Activated T-helper 2 cell treated with anti-CD3 and anti-CD28 coated beads, Interferon-gamma antibody, Interleukin-2, Interleukin-4, amounts not matched to agents 10 μg/mL and 5 μg/mL and 100 μg/mL, durations not matched to agents 14 hours and 24 hours and 36 hours (primary cell): ENCODE measurements at regions not wholly inside any gene's neighbourhood (a gene's known extent, or its start where the extent isn't known, plus 50 kb on each side); places are given as distances from the start of the nearest gene placed in this dataset.

Experiments
- DNase-seq: peaks from one replicate; pipeline ENCODE4 v3.0.0; 2021; ENCODE audit warnings: low spot score
- H3K27ac Mint-ChIP-seq: one replicate; pipeline ENCODE4 v1.8.0; 2021; ENCODE audit warnings: mixed read lengths
- H3K27me3 Mint-ChIP-seq: one replicate; pipeline ENCODE4 v1.8.0; 2021; ENCODE audit warnings: low read depth, mixed read lengths
- H3K36me3 Mint-ChIP-seq: one replicate; pipeline ENCODE4 v1.8.0; 2021; ENCODE audit warnings: low read depth, mixed read lengths
- H3K4me1 Mint-ChIP-seq: one replicate; pipeline ENCODE4 v1.8.0; 2021; ENCODE audit warnings: low read depth, mixed read lengths
- H3K4me3 Mint-ChIP-seq: one replicate; pipeline ENCODE4 v1.8.0; 2021; ENCODE audit warnings: low read depth, mild to moderate bottlenecking, moderate library complexity, mixed read lengths
- H3K9me3 Mint-ChIP-seq: one replicate; pipeline ENCODE4 v1.8.0; 2021; ENCODE audit warnings: mixed read lengths
- intact Hi-C: fragments of 100-400 bp; cut with micrococcal nuclease; formaldehyde crosslinking; loops from one replicate; pipeline ENCODE4 v1.15.1; 2023

GRCh38 chr10:36670621-36671402 is 454.6 kb upstream of the ANKRD30A start:
- no peak overlapping the region for H3K27ac Mint-ChIP-seq
- intact Hi-C loops: no loop called here
- no peak overlapping the region for H3K4me3 Mint-ChIP-seq
- H3K4me1 Mint-ChIP-seq: no peaks in the 10 kb centered on the region
- DNase-seq: no peak
- no peaks in the 10 kb centered on the region for H3K36me3 Mint-ChIP-seq
- peaks cover 37% of the 10 kb centered on the region for H3K9me3 Mint-ChIP-seq
- H3K27me3 Mint-ChIP-seq: no peaks in the 10 kb centered on the region

- H3K36me3 Mint-ChIP-seq: no peaks in the 10 kb centered on the region
- no peak overlapping the region for H3K4me3 Mint-ChIP-seq
- intact Hi-C loops: no loop called here
- H3K27me3 Mint-ChIP-seq: no peaks in the 10 kb centered on the region
- peaks cover 31% of the 10 kb centered on the region for H3K9me3 Mint-ChIP-seq
- H3K27ac Mint-ChIP-seq: no peak overlapping the region
- H3K4me1 Mint-ChIP-seq: no peaks in the 10 kb centered on the region
- no peak for DNase-seq
These were observed 455.6 kb upstream of the ANKRD30A start for GRCh38 chr10:36669615-36670352.

DNA sequence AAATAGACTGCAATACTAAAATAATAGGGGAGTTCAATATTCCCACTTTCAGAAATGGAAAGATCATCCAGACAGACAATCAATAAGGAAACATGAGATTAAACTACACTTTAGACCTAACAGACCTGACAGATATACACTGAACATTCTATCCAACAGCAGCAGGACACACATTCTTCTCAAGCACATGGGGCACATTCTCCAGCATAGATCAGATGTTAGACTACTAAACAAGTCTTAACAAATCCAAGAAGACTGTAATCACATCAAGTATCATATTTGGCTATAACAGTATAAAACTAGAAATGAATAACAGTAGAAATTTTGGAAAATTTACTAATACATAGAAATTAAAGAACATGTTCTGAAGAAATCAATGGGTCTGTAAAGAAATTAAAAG is 458.9 kb upstream of the ANKRD30A start:
- Mint-ChIP-seq H3K9me3 (peaks cover 41% of the 10 kb centered on the region), H3K36me3 (no peaks in the 10 kb centered on the region), H3K27me3 (no peaks in the 10 kb centered on the region), H3K27ac (no peak overlapping the region), H3K4me3 (no peak overlapping the region), H3K4me1 (no peaks in the 10 kb centered on the region)
- intact Hi-C loops: no loop called here
- no peak for DNase-seq

DNA sequence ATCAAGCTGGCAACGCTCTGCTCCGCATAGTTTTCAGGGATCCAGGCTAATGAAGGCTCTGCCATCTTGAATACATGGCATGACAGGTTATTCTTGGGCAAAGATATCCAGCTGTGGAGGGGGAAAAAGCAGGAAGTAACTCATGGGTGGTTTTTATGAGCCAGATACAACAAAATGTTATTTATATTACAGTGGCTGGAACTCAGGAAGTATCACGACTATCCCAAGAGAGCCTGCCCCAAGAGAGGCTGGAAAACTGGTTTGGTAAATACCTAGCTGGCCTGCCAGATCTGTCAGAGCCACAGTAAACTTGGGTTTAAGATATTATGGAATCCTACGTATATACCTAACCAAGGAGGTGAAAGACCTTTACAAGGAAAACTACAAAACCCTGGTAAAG is 462.8 kb upstream of the ANKRD30A start:
- no peak overlapping the region for H3K27ac Mint-ChIP-seq
- intact Hi-C loops: no loop called here
- H3K27me3 Mint-ChIP-seq: no peaks in the 10 kb centered on the region
- no peak for DNase-seq
- peaks cover 56% of the 10 kb centered on the region for H3K9me3 Mint-ChIP-seq
- no peaks in the 10 kb centered on the region for H3K36me3 Mint-ChIP-seq
- H3K4me3 Mint-ChIP-seq: no peak overlapping the region
- H3K4me1 Mint-ChIP-seq: no peaks in the 10 kb centered on the region

DNA sequence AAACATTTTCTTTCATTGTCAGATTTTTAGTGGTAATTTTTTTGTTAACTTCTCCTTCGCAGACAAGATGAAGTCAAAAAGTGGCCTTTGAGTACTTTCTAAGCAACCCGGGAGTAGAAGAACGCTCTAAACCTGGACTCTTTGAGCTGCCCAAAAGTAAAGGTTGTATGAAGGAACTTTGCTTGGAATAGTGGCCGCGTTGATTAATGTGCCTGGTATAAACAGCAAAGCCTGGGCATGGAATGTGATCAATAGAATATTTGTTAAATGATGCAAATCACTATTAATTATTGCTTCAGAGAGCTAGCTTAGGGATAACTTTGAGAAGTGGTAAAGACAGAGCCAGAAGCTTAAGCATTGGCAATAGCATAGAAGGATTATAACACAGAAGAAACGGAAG is 475.1 kb upstream of the ANKRD30A start:
- Mint-ChIP-seq H3K27ac (no peak overlapping the region), H3K27me3 (no peaks in the 10 kb centered on the region), H3K4me1 (no peaks in the 10 kb centered on the region), H3K4me3 (no peak overlapping the region), H3K36me3 (no peaks in the 10 kb centered on the region), H3K9me3 (peaks cover 32% of the 10 kb centered on the region)
- no peak for DNase-seq
- intact Hi-C loops: no loop called here

DNA sequence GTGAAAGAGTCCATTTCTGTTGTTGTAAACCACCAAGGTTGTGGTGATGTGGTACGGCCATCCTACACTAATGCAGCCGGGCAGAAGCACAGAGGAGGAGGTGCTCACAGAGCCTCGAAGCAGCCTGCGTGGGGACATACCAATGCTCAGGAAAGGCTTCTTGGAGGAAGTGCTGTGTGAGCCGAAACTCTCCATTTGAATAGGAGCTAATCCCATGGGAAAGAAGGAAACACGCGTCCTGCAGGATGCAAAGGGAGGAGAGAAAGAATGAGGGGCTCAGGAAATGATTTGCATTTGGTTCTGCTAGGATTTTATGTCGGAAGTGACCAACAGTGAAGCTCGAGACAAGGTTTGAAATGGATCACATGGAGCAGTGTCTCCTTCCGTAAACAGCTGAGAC is 477.9 kb upstream of the ANKRD30A start:
- intact Hi-C loops: no loop called here
- no peaks in the 10 kb centered on the region for H3K36me3 Mint-ChIP-seq
- H3K27ac Mint-ChIP-seq: no peak overlapping the region
- no peaks in the 10 kb centered on the region for H3K27me3 Mint-ChIP-seq
- no peak for DNase-seq
- no peaks in the 10 kb centered on the region for H3K4me1 Mint-ChIP-seq
- H3K9me3 Mint-ChIP-seq: peaks cover 27% of the 10 kb centered on the region
- H3K4me3 Mint-ChIP-seq: no peak overlapping the region

- Mint-ChIP-seq H3K4me3 (no peak overlapping the region), H3K4me1 (no peaks in the 10 kb centered on the region), H3K9me3 (peaks cover 24% of the 10 kb centered on the region), H3K27ac (no peak overlapping the region), H3K36me3 (no peaks in the 10 kb centered on the region), H3K27me3 (no peaks in the 10 kb centered on the region)
- intact Hi-C loops: no loop called here
- no peak for DNase-seq
These were observed 484.8 kb upstream of the ANKRD30A start for GRCh38 chr10:36640626-36641025.

DNA sequence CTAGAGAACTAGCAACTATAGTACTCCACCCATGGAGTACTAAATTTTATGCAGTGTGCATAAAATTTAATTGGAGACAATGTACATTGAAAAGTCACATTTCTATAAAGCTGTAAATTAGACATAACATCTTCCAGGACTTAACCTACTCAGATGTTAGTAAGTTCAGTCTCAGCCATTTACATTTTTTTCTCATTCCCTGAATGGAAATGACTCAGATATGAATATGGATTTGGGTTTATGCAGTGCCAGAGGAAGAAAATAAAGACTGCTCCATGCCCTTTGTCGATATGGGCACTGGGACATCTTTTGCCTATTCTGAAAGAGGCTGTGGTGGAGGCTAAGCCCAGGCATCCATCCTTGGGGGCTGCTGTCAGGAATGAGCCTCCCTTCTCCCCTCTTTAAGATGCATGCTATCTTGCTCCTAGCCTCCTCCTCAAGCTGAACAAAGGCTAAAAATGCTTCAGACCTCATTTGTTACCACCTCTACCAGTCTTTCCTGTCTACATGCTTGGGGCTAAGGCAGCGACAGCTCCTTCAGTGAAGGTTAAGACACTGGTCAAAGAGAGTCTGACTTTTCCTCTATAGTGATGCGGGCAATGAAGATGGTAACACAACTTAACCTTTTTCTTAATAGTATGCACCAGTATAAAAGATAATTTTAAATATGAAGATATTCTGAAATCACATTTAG is 486.8 kb upstream of the ANKRD30A start:
- Mint-ChIP-seq H3K4me1 (no peaks in the 10 kb centered on the region), H3K9me3 (peaks cover 24% of the 10 kb centered on the region), H3K27ac (no peak overlapping the region), H3K27me3 (no peaks in the 10 kb centered on the region), H3K36me3 (no peaks in the 10 kb centered on the region), H3K4me3 (no peak overlapping the region)
- intact Hi-C loops: no loop called here
- DNase-seq: no peak

- Mint-ChIP-seq H3K4me3 (no peak overlapping the region), H3K27ac (no peak overlapping the region), H3K9me3 (peaks cover 28% of the 10 kb centered on the region), H3K36me3 (no peaks in the 10 kb centered on the region), H3K4me1 (no peaks in the 10 kb centered on the region), H3K27me3 (no peaks in the 10 kb centered on the region)
- intact Hi-C loops: no loop called here
- DNase-seq: no peak
These were observed 488.5 kb upstream of the ANKRD30A start for GRCh38 chr10:36636879-36637278.

DNA sequence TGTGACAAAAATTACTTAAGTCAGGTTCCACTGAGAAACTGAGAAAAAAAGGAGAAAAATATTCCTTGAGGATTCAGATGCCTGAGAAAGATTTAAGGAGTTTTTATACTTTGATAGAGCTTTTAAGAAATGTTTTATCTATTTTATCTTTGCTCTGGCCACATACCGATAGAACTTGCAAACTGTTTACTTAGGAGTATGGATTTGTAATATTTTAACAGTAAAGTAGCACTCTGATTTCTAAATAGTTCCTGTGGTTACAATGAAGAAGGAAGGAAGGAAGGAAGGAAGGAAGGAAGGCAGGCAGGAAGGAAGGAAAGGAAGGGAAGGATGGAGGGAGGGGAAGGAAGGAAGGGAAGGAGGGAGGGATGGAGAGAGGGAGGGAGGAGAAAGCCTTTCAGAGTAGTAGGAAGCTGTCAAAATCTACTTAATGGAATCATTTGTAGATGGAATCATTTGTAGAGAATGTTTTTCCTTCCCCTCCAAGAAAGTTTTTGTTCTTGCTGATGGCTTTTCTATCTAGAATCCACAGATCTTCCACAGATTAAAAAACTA is 489.0 kb upstream of the ANKRD30A start:
- Mint-ChIP-seq H3K4me3 (no peak overlapping the region), H3K27ac (no peak overlapping the region), H3K36me3 (no peaks in the 10 kb centered on the region), H3K9me3 (peaks cover 26% of the 10 kb centered on the region), H3K4me1 (no peaks in the 10 kb centered on the region), H3K27me3 (no peaks in the 10 kb centered on the region)
- no peak for DNase-seq
- intact Hi-C loops: no loop called here

DNA sequence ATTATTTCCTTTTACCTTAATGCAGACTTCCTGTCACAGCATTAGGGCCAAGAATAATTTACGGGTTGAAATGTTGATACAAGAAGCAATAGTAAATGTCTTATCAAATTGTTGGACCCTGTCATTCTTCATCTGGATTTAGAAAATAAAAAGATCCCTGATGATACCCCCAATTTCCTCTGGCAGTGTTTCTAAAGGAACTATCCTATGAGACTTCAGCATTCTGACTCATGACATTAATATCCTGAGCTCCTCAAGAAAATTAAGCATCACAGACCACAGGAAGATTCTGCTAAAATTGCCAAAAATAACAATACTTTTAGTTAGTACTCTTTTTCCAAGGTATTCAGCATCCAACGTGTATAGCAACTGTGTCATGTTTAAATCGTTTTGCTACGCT is 490.5 kb upstream of the ANKRD30A start:
- no peak for DNase-seq
- no peaks in the 10 kb centered on the region for H3K27me3 Mint-ChIP-seq
- intact Hi-C loops: no loop called here
- H3K4me3 Mint-ChIP-seq: no peak overlapping the region
- peaks cover 23% of the 10 kb centered on the region for H3K9me3 Mint-ChIP-seq
- no peaks in the 10 kb centered on the region for H3K4me1 Mint-ChIP-seq
- H3K27ac Mint-ChIP-seq: no peak overlapping the region
- no peaks in the 10 kb centered on the region for H3K36me3 Mint-ChIP-seq

DNA sequence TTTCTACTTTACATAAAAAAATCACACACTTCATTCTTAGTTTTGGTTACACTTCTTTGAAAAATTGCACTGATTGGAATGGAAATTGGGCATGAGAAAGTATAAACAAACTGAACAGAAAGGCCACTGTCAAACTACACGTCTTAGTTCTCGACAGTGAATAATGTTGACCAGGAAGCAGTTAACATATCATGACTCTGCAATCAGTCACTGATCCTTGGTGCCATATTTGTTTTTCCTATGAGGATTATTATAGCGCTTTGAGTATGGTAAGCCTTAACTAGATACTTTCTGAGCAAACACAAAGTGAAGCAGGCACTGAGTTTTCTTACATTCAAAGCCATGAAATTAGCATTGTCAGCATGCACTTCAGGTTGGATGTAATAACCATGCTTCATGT is 495.1 kb upstream of the ANKRD30A start:
- H3K9me3 Mint-ChIP-seq: peaks cover 31% of the 10 kb centered on the region

GRCh38 chr10:36629476-36629875 is 495.9 kb upstream of the ANKRD30A start:
- Mint-ChIP-seq H3K27me3 (no peaks in the 10 kb centered on the region), H3K9me3 (peaks cover 35% of the 10 kb centered on the region), H3K4me1 (no peaks in the 10 kb centered on the region), H3K36me3 (no peaks in the 10 kb centered on the region), H3K27ac (no peak overlapping the region), H3K4me3 (no peak overlapping the region)
- no peak for DNase-seq
- intact Hi-C loops: no loop called here

More for the DNA sequence above, 495.1 kb upstream of the ANKRD30A start:
- Mint-ChIP-seq H3K4me3 (no peak overlapping the region), H3K4me1 (no peaks in the 10 kb centered on the region), H3K27ac (no peak overlapping the region), H3K36me3 (no peaks in the 10 kb centered on the region), H3K27me3 (no peaks in the 10 kb centered on the region)
- no peak for DNase-seq
- intact Hi-C loops: no loop called here
